GM23338 (cell line): ENCODE measurements at regions not wholly inside any gene's neighbourhood (a gene's known extent, or its start where the extent isn't known, plus 50 kb on each side); places are given as distances from the start of the nearest gene placed in this dataset.

Experiments used
- CREB1 ChIP-seq: fragments of 250-450 bp; sonication (Bioruptor Pico); IDR thresholded peaks from 2 replicates; pipeline ENCODE4 v1.5.0; 2020; ENCODE audit warnings: low read depth, mild to moderate bottlenecking, moderate library complexity
- ETS1 ChIP-seq: IDR thresholded peaks from 2 replicates; pipeline ENCODE4 v1.6.1; 2016; ENCODE audit warnings: antibody characterized with exemption
- EZH2 ChIP-seq: fragments of 200-600 bp; sonication (generic); IDR thresholded peaks from one replicate; pipeline ENCODE4 v1.8.0; 2017; ENCODE audit warnings: antibody characterized with exemption, mild to moderate bottlenecking, low read depth; ENCODE audit not compliant: unreplicated experiment
- EZH2phosphoT487 ChIP-seq: fragments of 200-600 bp; sonication (generic); IDR thresholded peaks from one replicate; pipeline ENCODE4 v1.8.1; 2018; ENCODE audit warnings: antibody characterized with exemption; ENCODE audit not compliant: unreplicated experiment
- JUNB ChIP-seq: IDR thresholded peaks from one replicate; pipeline ENCODE4 v1.6.1; 2016; ENCODE audit warnings: antibody characterized with exemption; ENCODE audit not compliant: unreplicated experiment
- NANOG ChIP-seq: IDR thresholded peaks from 2 replicates; pipeline ENCODE4 v1.6.1; 2016; ENCODE audit warnings: antibody characterized with exemption, borderline replicate concordance
- POLR2AphosphoS5 ChIP-seq: IDR thresholded peaks from 2 replicates; pipeline ENCODE4 v1.6.1; 2016; ENCODE audit warnings: antibody characterized with exemption, low read depth
- REST ChIP-seq: IDR thresholded peaks from one replicate; pipeline ENCODE4 v1.6.1; 2018; ENCODE audit warnings: antibody characterized with exemption; ENCODE audit not compliant: unreplicated experiment
- ZNF331 ChIP-seq: fragments of 250-450 bp; sonication (Bioruptor Pico); IDR thresholded peaks from 2 replicates; pipeline ENCODE4 v1.5.0; 2020; ENCODE audit warnings: low read depth, mild to moderate bottlenecking, moderate library complexity
- TF ChIP-seq, protein P1 (sequence below), 2 experiments: fragments of 200-600 bp in 1 of 2; sonication (generic) in 1 of 2; conservative IDR thresholded peaks; 2 replicates each; pipeline versions ENCODE4 v1.5.1 to v1.6.1; 2016 to 2017; ENCODE audit warnings: antibody characterized with exemption in 2 of 2, low read depth in 2 of 2, mild to moderate bottlenecking in 2 of 2, moderate library complexity in 1 of 2

DNA sequence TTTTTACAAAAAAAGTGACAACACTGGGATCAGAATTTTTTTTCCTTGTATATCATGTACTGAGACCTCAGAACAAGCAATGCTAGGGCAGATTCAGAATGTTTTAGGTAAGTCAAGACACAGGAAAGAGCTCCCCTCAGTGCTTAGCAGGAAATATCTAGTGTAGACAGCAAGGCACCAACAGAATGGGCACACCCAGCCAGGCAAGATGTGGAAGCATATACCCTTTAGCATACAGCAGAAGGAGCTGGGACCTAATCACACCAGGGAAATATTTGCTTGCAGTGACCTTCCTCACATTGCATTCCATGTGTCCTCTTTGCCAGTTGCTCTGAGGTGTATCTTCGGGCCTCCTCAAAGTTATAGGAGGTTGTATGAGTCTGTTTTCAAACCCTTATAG is 497.6 kb upstream of the LRRN3 start:
- TF ChIP-seq, protein P1, sequence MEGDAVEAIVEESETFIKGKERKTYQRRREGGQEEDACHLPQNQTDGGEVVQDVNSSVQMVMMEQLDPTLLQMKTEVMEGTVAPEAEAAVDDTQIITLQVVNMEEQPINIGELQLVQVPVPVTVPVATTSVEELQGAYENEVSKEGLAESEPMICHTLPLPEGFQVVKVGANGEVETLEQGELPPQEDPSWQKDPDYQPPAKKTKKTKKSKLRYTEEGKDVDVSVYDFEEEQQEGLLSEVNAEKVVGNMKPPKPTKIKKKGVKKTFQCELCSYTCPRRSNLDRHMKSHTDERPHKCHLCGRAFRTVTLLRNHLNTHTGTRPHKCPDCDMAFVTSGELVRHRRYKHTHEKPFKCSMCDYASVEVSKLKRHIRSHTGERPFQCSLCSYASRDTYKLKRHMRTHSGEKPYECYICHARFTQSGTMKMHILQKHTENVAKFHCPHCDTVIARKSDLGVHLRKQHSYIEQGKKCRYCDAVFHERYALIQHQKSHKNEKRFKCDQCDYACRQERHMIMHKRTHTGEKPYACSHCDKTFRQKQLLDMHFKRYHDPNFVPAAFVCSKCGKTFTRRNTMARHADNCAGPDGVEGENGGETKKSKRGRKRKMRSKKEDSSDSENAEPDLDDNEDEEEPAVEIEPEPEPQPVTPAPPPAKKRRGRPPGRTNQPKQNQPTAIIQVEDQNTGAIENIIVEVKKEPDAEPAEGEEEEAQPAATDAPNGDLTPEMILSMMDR (conservative IDR thresholded peaks at IDR 0.05; ENCODE audit: low read depth in 2 of 2), result no peak
- no peak for TF ChIP-seq EZH2phosphoT487
- TF ChIP-seq REST, result no peak
- no peak for TF ChIP-seq POLR2AphosphoS5
- no peak for TF ChIP-seq EZH2
- no peak for TF ChIP-seq CREB1
- no peak for TF ChIP-seq ZNF331 (CRISPR knock-in tag)
- TF ChIP-seq ETS1, result no peak
- TF ChIP-seq JUNB, result no peak
- TF ChIP-seq NANOG, result no peak
